GM06990 (cell line): ENCODE measurements at regions not wholly inside any gene's neighbourhood (a gene's known extent, or its start where the extent isn't known, plus 50 kb on each side); places are given as distances from the start of the nearest gene placed in this dataset.

Experiments
- DNase-seq: peaks from one replicate; pipeline ENCODE4 v3.0.0-alpha.2; 2011; ENCODE audit not compliant: insufficient read length; ENCODE audit errors: extremely low read depth
- H3K27me3 ChIP-seq: replicated peaks from 2 replicates; pipeline ENCODE4 v1.6.0; 2011; ENCODE audit warnings: low read length; ENCODE audit not compliant: control insufficient read depth, insufficient read depth
- H3K36me3 ChIP-seq: 2 replicates; pipeline ENCODE4 v1.5.1; 2011; ENCODE audit warnings: low read length; ENCODE audit not compliant: control insufficient read depth, insufficient read depth
- H3K4me3 ChIP-seq: replicated peaks from 2 replicates; pipeline ENCODE4 v1.5.1; 2011; ENCODE audit warnings: low read depth, mild to moderate bottlenecking, control low read depth, low read length
- CTCF ChIP-seq: IDR thresholded peaks from 2 replicates; pipeline ENCODE4 v1.5.1; 2011; ENCODE audit warnings: low read length, control low read depth, mild to moderate bottlenecking, inconsistent platforms; ENCODE audit not compliant: insufficient read depth, poor library complexity, severe bottlenecking

DNA sequence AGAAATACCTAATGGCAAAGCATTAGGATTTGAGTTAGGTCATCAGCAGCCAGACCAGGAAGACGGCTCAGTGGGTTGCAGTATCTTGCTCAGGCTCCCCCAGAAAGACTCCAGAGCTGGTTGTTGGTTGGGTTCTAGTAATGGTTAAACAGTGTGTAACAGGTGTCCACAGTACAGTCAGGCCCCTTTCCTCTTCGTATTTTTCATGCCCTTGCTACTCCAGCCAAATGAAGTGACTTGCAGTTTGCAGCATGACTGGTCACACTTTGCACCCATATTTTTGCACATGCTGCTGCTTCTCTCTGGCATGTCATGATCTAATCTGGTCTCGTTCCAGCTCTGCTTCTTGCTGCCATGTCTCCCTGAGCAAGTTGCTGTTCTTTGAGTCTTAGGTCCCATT, 60.6 kb upstream of the TRPC7 start:
- TF ChIP-seq CTCF: no peak
- Histone ChIP-seq H3K27me3 (no peaks in the 10 kb centered on the region), H3K36me3 (no peaks in the 10 kb centered on the region), H3K4me3 (no peak overlapping the region)
- no peak for DNase-seq

- TF ChIP-seq CTCF: peak; percentile 88
- Histone ChIP-seq H3K36me3 (no peaks in the 10 kb centered on the region), H3K27me3 (no peaks in the 10 kb centered on the region), H3K4me3 (no peak overlapping the region)
- DNase-seq: peak; percentile 7
These were observed 59.7 kb upstream of the TRPC7 start for GRCh38 chr5:136424835-136425584.

DNA sequence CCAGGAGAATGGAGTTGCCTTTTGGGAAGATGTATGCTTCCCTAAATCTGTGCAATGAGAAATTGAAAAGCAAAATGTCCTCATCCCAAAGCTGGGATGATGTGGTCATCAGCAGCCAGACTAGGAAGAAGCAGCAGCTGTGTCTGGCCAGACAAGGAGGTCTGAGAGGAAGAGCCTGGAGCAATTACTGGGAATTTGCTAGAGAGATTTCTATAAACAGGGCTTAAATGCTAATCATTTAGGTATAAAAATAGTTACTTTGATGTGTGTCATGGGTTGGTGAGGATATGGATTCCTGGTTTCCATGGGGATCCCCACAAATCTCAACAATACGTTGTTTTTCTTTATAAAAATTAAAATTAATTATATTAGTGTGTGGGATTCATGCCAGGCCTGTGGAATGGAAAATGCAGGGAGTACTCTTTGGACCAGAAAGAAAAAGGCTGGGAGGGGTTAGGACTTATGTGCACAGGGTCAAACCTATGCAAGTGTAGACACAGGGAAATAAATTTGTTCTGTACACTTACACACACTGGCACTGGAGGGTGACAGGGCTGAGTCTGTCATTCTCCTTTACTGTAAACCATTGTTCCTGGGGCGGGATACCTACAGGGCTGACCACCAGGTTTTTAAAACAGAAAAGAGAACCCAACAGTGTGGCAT, 58.7 kb upstream of the TRPC7 start:
- no peak for TF ChIP-seq CTCF
- Histone ChIP-seq H3K4me3 (no peak overlapping the region), H3K27me3 (peaks cover 2% of the 10 kb centered on the region; the same call in 1 of the 2 replicates), H3K36me3 (no peaks in the 10 kb centered on the region)
- DNase-seq: no peak

DNA sequence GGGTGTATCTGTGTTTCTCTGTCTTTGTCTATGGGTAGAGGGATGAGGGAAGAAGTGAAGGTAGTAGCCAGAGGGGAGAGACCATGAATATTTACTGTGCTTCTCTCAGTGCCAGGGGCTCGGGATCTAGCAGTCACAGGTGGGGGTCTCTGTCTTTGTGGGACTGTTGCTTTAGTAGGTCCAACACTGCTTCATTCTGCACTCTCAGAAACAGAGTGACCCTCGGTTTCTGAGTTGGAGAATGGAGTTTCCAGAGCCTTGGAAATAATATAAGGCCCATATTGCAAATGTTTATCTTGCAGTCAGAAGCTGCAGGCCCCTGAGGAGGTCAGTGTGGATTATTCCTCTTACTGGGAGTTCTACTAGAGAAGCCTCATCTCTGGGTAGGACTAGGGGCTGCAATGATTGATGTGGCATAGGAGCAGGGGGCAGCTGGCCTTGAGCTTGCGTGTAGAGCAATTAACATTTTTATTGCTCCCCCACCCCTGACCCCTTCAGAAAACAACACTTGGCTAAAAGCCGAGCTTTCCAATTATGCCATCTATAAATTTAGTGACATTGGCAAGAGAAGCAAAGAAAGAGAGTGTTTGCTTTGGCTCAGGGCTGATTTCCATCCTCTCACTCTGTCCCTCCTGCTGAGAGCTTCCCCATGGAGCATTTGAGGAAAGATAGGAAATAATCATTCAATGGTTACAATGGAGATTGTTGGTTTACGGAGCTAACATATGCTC, 55.0 kb upstream of the TRPC7 start:
- Histone ChIP-seq H3K36me3 (no peaks in the 10 kb centered on the region), H3K4me3 (no peak overlapping the region), H3K27me3 (peaks cover 2% of the 10 kb centered on the region; the same call in 1 of the 2 replicates)
- no peak for TF ChIP-seq CTCF
- no peak for DNase-seq

DNA sequence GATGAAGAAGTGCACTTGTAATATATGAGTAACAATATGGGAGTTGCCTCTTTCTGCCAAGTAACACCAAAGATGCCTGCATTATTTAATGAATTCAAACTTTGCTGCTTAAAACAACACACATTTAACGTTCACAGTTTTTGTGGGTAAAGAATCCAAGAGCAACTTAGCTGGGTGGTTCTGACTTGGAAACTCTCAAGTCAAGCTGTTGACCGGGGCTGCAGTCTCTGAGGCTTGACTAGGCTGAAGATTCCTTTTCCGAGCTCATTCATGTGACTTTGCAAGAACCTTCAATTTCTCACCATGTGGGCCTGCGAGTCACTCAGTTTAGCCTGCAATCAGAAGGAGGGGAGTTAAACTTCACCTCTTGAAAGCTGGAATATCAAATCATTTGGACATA, 53.0 kb upstream of the TRPC7 start:
- H3K36me3 ChIP-seq: no peaks in the 10 kb centered on the region
- peaks cover 2% of the 10 kb centered on the region; the same call in 1 of the 2 replicates for H3K27me3 ChIP-seq
- H3K4me3 ChIP-seq: no peak overlapping the region
- no peak for DNase-seq
- no peak for TF ChIP-seq CTCF
